Suprapubic skin (tissue), 4 donors: ENCODE measurements at regions not wholly inside any gene's neighbourhood (a gene's known extent, or its start where the extent isn't known, plus 50 kb on each side); places are given as distances from the start of the nearest gene placed in this dataset.

Experiments used
- POLR2A ChIP-seq, 2 donors: fragments of 450-650 bp; IDR thresholded peaks; one replicate each; pipeline ENCODE4 v1.6.1; 2017; ENCODE audit warnings: antibody characterized with exemption in 2 of 2, mild to moderate bottlenecking in 2 of 2, moderate library complexity in 2 of 2
- POLR2AphosphoS5 ChIP-seq, 3 donors: sonication (generic); formaldehyde crosslinking; IDR thresholded peaks; one replicate each; pipeline ENCODE4 v1.6.1; 2017; ENCODE audit warnings: antibody characterized with exemption in 3 of 3

DNA sequence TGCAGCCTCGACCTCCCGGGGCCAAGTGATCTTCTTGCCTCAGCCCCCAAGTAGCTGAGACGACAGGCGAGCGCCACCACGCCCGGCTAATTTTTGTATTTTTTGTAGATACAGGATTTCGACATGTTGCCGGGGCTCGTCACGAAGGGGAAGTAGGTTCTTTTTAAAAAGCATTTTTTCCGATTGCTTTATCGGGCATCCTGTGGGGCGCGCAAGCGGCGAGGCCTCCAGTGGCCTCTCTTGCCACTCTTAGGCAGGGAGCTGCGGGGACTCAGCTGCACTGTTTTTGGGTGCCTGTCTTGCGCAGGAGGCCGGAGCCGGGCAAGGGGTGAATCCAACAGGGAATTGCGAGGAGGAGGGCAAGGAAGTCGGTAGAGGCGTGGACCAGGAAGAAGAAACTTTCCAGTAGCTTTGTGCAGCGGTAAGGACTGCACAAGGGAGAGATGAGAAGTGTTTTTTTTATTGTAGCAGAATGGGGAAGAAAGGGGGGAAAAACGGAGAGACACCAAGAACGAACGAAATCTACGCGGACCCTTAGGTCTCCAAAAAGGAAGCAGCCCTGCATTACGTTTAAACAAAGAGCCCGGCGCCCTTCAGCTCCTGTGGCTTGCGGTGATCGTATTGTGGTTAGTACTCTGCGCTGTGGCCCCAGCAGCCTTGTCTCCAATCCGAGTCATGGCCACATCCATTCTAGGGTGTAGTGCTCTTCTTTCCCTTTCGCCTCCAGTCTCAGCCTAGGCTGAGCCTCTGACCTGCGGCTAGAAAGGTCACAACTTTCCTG, 164.8 kb downstream of the PPIAL4G start:
- TF ChIP-seq POLR2A (IDR thresholded peaks at IDR 0.05) (no peak), POLR2AphosphoS5 (IDR thresholded peaks at IDR 0.05) (no peak)
